HG03095 (cell line): ENCODE measurements at regions not wholly inside any gene's neighbourhood (a gene's known extent, or its start where the extent isn't known, plus 50 kb on each side); places are given as distances from the start of the nearest gene placed in this dataset.

Experiments
- ATAC-seq: cut with Tn5 transposase; IDR thresholded peaks from one replicate; pipeline ENCODE4 v1.9.1; 2021; ENCODE audit warnings: moderate library complexity; ENCODE audit not compliant: unreplicated experiment

DNA sequence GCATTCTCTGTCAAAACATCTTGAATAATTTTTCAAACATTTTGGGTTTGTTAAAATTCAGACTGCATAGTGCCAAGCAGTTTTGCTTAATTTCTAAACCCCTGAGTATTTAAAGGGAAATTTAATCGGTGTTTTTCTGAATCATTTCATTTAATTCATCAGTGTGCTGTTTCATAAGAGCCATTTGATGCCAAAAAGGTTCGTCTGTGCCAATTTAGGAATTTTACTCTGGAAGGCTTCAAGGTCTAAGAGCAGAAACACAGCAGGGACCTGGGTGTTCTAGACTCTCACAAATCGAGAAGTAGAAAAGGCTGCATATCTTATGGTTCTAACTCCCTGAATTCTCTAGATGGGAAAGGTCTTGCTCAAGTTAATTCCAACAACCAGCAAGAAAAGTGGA, 311.9 kb upstream of the NT5C1B start:
- no peak for ATAC-seq

DNA sequence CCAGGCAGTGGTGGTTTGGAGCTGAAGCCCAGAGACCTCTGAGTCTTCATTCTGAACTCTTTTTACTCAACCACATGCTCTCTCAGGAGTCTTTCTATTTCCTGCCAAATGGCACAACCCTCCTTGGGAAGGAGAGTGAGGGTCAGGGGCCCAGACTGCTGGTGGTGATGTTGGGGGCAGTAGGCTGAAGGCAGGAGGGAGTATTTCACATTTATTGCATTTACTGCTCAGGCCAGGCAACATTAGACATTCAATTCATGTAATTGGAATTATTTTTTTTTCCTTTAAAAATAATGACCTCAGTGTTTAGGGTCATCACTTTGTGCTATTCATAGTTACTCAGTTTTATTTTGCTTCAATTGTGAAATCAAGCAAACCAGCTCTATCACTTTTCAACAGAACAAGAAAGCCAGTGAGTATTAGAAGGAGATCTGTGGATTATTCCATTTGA, 311.3 kb upstream of the NT5C1B start:
- ATAC-seq, result no peak

GRCh38 chr2:18899725-18900124, 310.4 kb upstream of the NT5C1B start:
- no peak for ATAC-seq

DNA sequence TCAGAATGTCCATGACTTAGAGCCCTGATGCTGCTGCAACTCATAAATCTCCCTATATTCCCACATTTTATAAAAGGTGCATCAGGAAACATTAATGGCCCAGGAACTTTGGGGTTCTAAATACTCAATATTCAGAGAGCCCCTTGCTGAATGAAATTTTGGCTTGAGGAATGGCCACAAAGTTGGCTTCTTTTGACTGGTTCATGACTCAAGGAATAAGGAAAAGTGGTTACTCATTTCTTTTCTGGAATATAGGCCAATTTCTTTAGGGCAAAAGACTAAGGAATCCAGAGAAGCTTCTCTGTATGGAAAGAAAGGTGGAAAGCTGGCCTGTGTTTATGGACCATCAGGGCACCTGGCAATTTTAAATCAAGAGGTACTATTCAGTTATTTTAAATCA, 308.9 kb upstream of the NT5C1B start:
- ATAC-seq, result no peak

- no peak for ATAC-seq
These were observed 306.9 kb upstream of the NT5C1B start for GRCh38 chr2:18896125-18896764.

GRCh38 chr2:18891600-18892345, 302.4 kb upstream of the NT5C1B start:
- no peak for ATAC-seq

- no peak for ATAC-seq
These were observed 300.4 kb upstream of the NT5C1B start for GRCh38 chr2:18889565-18890332.

- ATAC-seq, result no peak
These were observed 296.1 kb upstream of the NT5C1B start for GRCh38 chr2:18885457-18885856.

GRCh38 chr2:18883616-18884456, 294.5 kb upstream of the NT5C1B start:
- ATAC-seq, result no peak

DNA sequence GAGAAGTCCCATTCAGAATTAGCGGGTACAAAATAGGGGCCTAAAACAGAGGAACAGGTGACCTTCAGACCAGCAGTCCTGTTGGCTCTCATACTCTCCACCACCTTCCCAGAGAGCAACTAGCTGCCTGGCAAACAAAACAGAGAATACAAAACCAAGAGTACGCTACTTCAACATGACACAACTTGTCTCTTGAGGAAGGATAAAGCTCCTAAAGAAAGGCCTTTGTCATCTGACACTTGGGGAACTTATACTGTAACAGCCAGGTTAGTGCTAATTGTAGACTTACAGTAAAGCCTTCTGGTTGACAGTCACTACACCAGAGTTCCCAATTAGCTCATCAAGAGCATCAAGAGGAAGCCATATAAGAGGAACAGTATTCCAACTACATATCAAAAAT, 282.1 kb upstream of the NT5C1B start:
- ATAC-seq, result no peak

- no peak for ATAC-seq
These were observed 280.9 kb upstream of the NT5C1B start for GRCh38 chr2:18870307-18870706.

GRCh38 chr2:18861951-18862350, 272.6 kb upstream of the NT5C1B start:
- no peak for ATAC-seq

DNA sequence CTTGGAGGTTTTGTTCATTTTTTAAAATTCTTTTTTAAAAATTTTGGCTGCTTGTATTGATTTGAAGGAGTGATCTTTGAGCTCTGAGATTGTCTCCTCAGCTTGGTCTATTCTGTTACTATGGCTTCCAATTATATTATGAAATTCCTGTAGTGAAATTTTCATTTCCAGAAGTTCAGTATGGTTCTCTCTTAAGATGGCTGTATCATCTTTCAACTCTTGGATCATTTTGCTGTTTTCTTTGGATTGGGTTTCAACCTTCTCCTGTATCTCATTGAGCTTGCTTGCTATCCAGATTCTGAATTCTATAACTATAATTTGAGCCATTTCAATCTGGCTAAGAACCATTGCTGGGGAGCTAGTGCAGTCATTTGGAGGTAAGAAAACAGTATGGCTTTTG, 270.8 kb upstream of the NT5C1B start:
- no peak for ATAC-seq

DNA sequence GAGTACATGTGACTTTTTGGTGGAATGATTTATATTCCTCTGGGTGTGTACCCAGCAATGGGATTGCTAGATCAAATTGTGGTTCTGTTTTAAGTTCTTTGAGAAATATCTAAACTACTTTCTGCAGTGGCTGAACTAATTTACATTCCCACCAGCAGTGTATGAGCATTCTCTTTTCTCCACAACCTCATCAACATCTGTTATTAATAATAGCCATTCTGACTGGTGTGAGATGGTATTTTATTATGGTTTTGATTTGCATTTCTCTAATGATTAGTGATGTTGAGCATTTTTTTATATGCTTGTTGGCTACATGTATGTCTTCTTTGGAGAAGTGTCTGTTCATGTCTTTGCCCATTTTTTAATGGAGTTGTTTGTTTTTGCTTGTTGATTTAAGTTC, 267.4 kb upstream of the NT5C1B start:
- no peak for ATAC-seq

DNA sequence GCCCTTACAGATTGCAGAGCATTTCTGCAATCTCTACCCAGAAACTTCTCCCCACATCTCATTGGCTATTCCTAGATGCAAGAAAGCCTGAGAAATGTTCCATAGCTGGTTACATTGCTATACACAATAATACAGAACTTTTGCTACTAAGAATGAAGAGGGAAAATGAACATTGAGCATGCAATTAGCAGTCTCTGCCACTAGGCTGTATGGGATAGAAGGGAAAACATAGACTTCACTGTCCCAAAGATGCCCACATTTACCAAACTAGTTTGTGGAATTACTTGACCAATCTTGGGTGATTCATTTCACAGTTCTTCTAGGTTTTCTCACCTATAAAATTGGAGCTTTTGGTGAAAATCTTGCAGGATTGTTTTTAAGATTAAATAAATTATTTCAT, 265.7 kb upstream of the NT5C1B start:
- ATAC-seq, result no peak

- peak; percentile 97 for ATAC-seq
These were observed 260.6 kb upstream of the NT5C1B start for GRCh38 chr2:18849841-18850578.

- ATAC-seq, result no peak
These were observed 259.3 kb upstream of the NT5C1B start for GRCh38 chr2:18848646-18849045.

- ATAC-seq, result no peak
These were observed 256.6 kb upstream of the NT5C1B start for GRCh38 chr2:18845854-18846445.

DNA sequence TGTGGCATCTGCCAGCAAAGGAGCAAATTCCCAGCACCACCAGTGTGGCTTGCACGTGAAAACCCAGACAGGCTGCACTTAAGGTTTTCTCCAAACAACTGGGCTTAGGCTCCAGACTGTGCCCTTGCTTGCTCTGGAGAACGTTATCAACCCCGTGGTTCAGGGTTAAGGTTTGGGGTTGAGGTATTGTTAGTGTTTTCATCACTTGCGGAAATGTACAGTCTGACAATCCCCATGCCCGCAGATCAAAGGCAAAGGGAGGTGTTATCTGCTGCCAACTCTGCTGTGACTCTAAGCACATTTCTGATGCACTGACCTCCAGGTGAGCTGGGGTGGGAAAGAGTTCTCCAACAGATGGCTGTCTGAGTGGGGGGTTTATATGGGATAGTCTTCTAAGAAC, 253.5 kb upstream of the NT5C1B start:
- ATAC-seq, result no peak
